ENCODE measurements at regions not wholly inside any gene's neighbourhood (a gene's known extent, or its start where the extent isn't known, plus 50 kb on each side); places are given as distances from the start of the nearest gene placed in this dataset.

GRCh38 chr3:144444061-144444460, 472.4 kb downstream of the DIPK2A start:
- H3K4me3 Mint-ChIP-seq: no peak overlapping the region
- Histone ChIP-seq H3K4me3 (ENCODE audit: low read length) (no peak overlapping the region), H3K9ac (ENCODE audit: extremely low read depth, low read length, poor library complexity, severe bottlenecking) (no peak overlapping the region), H3K36me3 (ENCODE audit: control insufficient read depth, insufficient read depth, low read length) (no peaks in the 10 kb centered on the region), H3K9me3 (ENCODE audit: control insufficient read depth, low read length) (peaks cover 7% of the 10 kb centered on the region), H3K4me1 (ENCODE audit: control insufficient read depth, insufficient read depth, low read length) (no peaks in the 10 kb centered on the region), H3K27me3 (ENCODE audit: control insufficient read depth, insufficient read depth, low read length, poor library complexity, severe bottlenecking) (no peaks in the 10 kb centered on the region), H3K27ac (ENCODE audit: low read depth, low read length) (no peak overlapping the region)
- no peaks in the 10 kb centered on the region for H3K27me3 Mint-ChIP-seq (ENCODE audit: insufficient read depth)
- no peaks in the 10 kb centered on the region for H3K4me1 Mint-ChIP-seq
- no peak for TF ChIP-seq CTCF (conservative IDR thresholded peaks at IDR 0.05)
- no peak for DNase-seq
- 86 to 90% methylated on average over 1 to 2 of the region's 2 CpGs for WGBS, 2 experiments (ENCODE audit: insufficient coverage in 1 of 2, insufficient read length in 1 of 2)
- no peaks in the 10 kb centered on the region for H3K36me3 Mint-ChIP-seq (ENCODE audit: low read depth)
- no peak overlapping the region for H3K27ac Mint-ChIP-seq
- H3K9me3 Mint-ChIP-seq: peaks cover 1% of the 10 kb centered on the region

- H3K4me1 Mint-ChIP-seq: no peaks in the 10 kb centered on the region
- no peaks in the 10 kb centered on the region for H3K27me3 ChIP-seq (ENCODE audit: control insufficient read depth, insufficient read depth, low read length, poor library complexity, severe bottlenecking)
- no peak overlapping the region for H3K4me3 ChIP-seq (ENCODE audit: low read length)
- no peak for DNase-seq
- H3K27ac ChIP-seq (ENCODE audit: low read depth, low read length): no peak overlapping the region
- 78 to 85% methylated on average over 2 to 4 of the region's 4 CpGs for WGBS, 2 experiments (ENCODE audit: insufficient coverage in 1 of 2, insufficient read length in 1 of 2)
- peaks cover under 1% of the 10 kb centered on the region for H3K9me3 Mint-ChIP-seq
- H3K9me3 ChIP-seq (ENCODE audit: control insufficient read depth, low read length): peaks cover 2% of the 10 kb centered on the region
- no peaks in the 10 kb centered on the region for H3K27me3 Mint-ChIP-seq (ENCODE audit: insufficient read depth)
- TF ChIP-seq CTCF (conservative IDR thresholded peaks at IDR 0.05): no peak
- H3K36me3 Mint-ChIP-seq (ENCODE audit: low read depth): no peaks in the 10 kb centered on the region
- no peak overlapping the region for H3K27ac Mint-ChIP-seq
- no peaks in the 10 kb centered on the region for H3K36me3 ChIP-seq (ENCODE audit: control insufficient read depth, insufficient read depth, low read length)
- H3K4me3 Mint-ChIP-seq: no peak overlapping the region
- H3K9ac ChIP-seq (ENCODE audit: extremely low read depth, low read length, poor library complexity, severe bottlenecking): no peak overlapping the region
- H3K4me1 ChIP-seq (ENCODE audit: control insufficient read depth, insufficient read depth, low read length): no peaks in the 10 kb centered on the region
These were observed 472.9 kb downstream of the DIPK2A start for GRCh38 chr3:144444546-144444945.

- Mint-ChIP-seq H3K4me3 (no peak overlapping the region), H3K4me1 (peaks cover 22% of the 10 kb centered on the region), H3K9me3 (no peaks in the 10 kb centered on the region), H3K27ac (no peak overlapping the region), H3K27me3 (ENCODE audit: insufficient read depth) (no peaks in the 10 kb centered on the region), H3K36me3 (ENCODE audit: low read depth) (no peaks in the 10 kb centered on the region)
- DNase-seq: no peak
- Histone ChIP-seq H3K9ac (ENCODE audit: extremely low read depth, low read length, poor library complexity, severe bottlenecking) (no peak overlapping the region), H3K4me3 (ENCODE audit: low read length) (no peak overlapping the region), H3K36me3 (ENCODE audit: control insufficient read depth, insufficient read depth, low read length) (no peaks in the 10 kb centered on the region), H3K27me3 (ENCODE audit: control insufficient read depth, insufficient read depth, low read length, poor library complexity, severe bottlenecking) (no peaks in the 10 kb centered on the region), H3K9me3 (ENCODE audit: control insufficient read depth, low read length) (no peaks in the 10 kb centered on the region), H3K27ac (ENCODE audit: low read depth, low read length) (no peak overlapping the region), H3K4me1 (ENCODE audit: control insufficient read depth, insufficient read depth, low read length) (peaks cover 13% of the 10 kb centered on the region)
- WGBS, 2 experiments (ENCODE audit: insufficient coverage in 1 of 2, insufficient read length in 1 of 2): 84 to 100% methylated on average over 2 to 5 of the region's 5 CpGs
- no peak for TF ChIP-seq CTCF (conservative IDR thresholded peaks at IDR 0.05)
These were observed 484.3 kb downstream of the DIPK2A start for GRCh38 chr3:144455841-144456440.
